Liver (tissue), 3 donors: ENCODE measurements at regions not wholly inside any gene's neighbourhood (a gene's known extent, or its start where the extent isn't known, plus 50 kb on each side); places are given as distances from the start of the nearest gene placed in this dataset.

Experiments used
- ATF3 ChIP-seq: IDR thresholded peaks from 2 replicates; pipeline ENCODE4 v1.6.1; 2016; ENCODE audit warnings: antibody characterized with exemption
- EGR1 ChIP-seq, 2 donors: IDR thresholded peaks; 2 replicates each; pipeline ENCODE4 v1.6.1; 2016 to 2018; ENCODE audit warnings: antibody characterized with exemption in 2 of 2, low read depth in 2 of 2
- FOXA1 ChIP-seq: IDR thresholded peaks from 2 replicates; pipeline ENCODE4 v1.6.1; 2016; ENCODE audit warnings: antibody characterized with exemption
- GABPA ChIP-seq, 2 donors: IDR thresholded peaks in 1 of 2; conservative IDR thresholded peaks in 1 of 2; 2 replicates each; pipeline ENCODE4 v1.6.1; 2016; ENCODE audit warnings: antibody characterized with exemption in 2 of 2, mild to moderate bottlenecking in 1 of 2, moderate library complexity in 1 of 2
- JUND ChIP-seq, 2 donors: IDR thresholded peaks; 2 replicates each; pipeline ENCODE4 v1.6.1; 2016; ENCODE audit warnings: antibody characterized with exemption in 2 of 2
- MAX ChIP-seq: IDR thresholded peaks from 2 replicates; pipeline ENCODE4 v1.6.1; 2016; ENCODE audit warnings: antibody characterized with exemption
- NR2F2 ChIP-seq: IDR thresholded peaks from 2 replicates; pipeline ENCODE4 v1.6.1; 2016; ENCODE audit warnings: antibody characterized with exemption
- RAD21 ChIP-seq, 2 donors: IDR thresholded peaks; 2 replicates each; pipeline ENCODE4 v1.6.1; 2016; ENCODE audit warnings: antibody characterized with exemption in 2 of 2, mild to moderate bottlenecking in 2 of 2
- RXRA ChIP-seq, 2 donors: IDR thresholded peaks; 2 replicates each; pipeline ENCODE4 v1.6.1; 2017 to 2018; ENCODE audit warnings: antibody characterized with exemption in 2 of 2, mild to moderate bottlenecking in 1 of 2
- TAF1 ChIP-seq: conservative IDR thresholded peaks from 2 replicates; pipeline ENCODE4 v1.6.1; 2016; ENCODE audit warnings: antibody characterized with exemption, mild to moderate bottlenecking
- YY1 ChIP-seq: IDR thresholded peaks from 2 replicates; pipeline ENCODE4 v1.6.1; 2016; ENCODE audit warnings: antibody characterized with exemption, mild to moderate bottlenecking
- ZBTB33 ChIP-seq: IDR thresholded peaks from 2 replicates; pipeline ENCODE4 v1.6.1; 2016; ENCODE audit warnings: antibody characterized with exemption
- TF ChIP-seq, protein P1 (sequence below): fragments of 150-350 bp; IDR thresholded peaks from 2 replicates; pipeline ENCODE4 v1.5.1; 2017; ENCODE audit warnings: improper control_type of control experiment, low read depth, low read length; ENCODE audit not compliant: missing input control
- TF ChIP-seq, protein P2 (sequence below): IDR thresholded peaks from 2 replicates; pipeline ENCODE4 v1.6.1; 2016; ENCODE audit warnings: antibody characterized with exemption, mild to moderate bottlenecking
- donor health status: healthy.
- donor health status: healthy.

DNA sequence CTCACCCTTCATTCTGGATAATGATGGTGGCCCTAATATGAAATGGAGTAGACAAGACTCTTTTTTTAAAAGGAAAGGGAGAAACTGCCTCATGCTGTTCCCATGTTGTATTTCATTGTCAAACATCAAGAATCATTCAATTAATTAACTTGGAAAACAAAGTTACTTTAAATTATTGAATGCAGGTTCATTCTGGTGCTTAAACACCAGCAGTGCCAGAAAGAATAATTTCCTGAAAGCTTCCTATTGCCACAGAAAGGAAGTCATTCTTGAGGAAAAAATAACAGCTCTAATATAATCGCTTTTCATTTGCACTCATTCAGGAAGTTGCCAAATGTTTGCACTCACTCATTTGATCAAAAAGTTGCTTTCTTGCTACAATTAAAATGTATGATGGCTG lies 497.1 kb upstream of the CDH11 start:
- TF ChIP-seq NR2F2 (no peak), MAX (no peak), ATF3 (no peak), JUND (IDR thresholded peaks at IDR 0.05) (no peak), YY1 (no peak), RAD21 (IDR thresholded peaks at IDR 0.05) (no peak), TAF1 (no peak), EGR1 (IDR thresholded peaks at IDR 0.05; ENCODE audit: low read depth in 2 of 2) (no peak), FOXA1 (no peak), GABPA (IDR thresholded peaks at IDR 0.05 in 1 of 2, conservative IDR thresholded peaks at IDR 0.05 in 1 of 2) (no peak), RXRA (IDR thresholded peaks at IDR 0.05) (no peak), ZBTB33 (no peak)
- TF ChIP-seq, protein P1, sequence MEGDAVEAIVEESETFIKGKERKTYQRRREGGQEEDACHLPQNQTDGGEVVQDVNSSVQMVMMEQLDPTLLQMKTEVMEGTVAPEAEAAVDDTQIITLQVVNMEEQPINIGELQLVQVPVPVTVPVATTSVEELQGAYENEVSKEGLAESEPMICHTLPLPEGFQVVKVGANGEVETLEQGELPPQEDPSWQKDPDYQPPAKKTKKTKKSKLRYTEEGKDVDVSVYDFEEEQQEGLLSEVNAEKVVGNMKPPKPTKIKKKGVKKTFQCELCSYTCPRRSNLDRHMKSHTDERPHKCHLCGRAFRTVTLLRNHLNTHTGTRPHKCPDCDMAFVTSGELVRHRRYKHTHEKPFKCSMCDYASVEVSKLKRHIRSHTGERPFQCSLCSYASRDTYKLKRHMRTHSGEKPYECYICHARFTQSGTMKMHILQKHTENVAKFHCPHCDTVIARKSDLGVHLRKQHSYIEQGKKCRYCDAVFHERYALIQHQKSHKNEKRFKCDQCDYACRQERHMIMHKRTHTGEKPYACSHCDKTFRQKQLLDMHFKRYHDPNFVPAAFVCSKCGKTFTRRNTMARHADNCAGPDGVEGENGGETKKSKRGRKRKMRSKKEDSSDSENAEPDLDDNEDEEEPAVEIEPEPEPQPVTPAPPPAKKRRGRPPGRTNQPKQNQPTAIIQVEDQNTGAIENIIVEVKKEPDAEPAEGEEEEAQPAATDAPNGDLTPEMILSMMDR: no peak
- TF ChIP-seq, protein P2, sequence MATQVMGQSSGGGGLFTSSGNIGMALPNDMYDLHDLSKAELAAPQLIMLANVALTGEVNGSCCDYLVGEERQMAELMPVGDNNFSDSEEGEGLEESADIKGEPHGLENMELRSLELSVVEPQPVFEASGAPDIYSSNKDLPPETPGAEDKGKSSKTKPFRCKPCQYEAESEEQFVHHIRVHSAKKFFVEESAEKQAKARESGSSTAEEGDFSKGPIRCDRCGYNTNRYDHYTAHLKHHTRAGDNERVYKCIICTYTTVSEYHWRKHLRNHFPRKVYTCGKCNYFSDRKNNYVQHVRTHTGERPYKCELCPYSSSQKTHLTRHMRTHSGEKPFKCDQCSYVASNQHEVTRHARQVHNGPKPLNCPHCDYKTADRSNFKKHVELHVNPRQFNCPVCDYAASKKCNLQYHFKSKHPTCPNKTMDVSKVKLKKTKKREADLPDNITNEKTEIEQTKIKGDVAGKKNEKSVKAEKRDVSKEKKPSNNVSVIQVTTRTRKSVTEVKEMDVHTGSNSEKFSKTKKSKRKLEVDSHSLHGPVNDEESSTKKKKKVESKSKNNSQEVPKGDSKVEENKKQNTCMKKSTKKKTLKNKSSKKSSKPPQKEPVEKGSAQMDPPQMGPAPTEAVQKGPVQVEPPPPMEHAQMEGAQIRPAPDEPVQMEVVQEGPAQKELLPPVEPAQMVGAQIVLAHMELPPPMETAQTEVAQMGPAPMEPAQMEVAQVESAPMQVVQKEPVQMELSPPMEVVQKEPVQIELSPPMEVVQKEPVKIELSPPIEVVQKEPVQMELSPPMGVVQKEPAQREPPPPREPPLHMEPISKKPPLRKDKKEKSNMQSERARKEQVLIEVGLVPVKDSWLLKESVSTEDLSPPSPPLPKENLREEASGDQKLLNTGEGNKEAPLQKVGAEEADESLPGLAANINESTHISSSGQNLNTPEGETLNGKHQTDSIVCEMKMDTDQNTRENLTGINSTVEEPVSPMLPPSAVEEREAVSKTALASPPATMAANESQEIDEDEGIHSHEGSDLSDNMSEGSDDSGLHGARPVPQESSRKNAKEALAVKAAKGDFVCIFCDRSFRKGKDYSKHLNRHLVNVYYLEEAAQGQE: no peak
